PC-9 (cell line): ENCODE measurements at regions not wholly inside any gene's neighbourhood (a gene's known extent, or its start where the extent isn't known, plus 50 kb on each side); places are given as distances from the start of the nearest gene placed in this dataset.
A peak's percentile ranks its signal among the peaks of the same experiment; 100 is the strongest.

Experiments
- BruUV-seq: library from RNA; stranded (reverse); fragments of 400-500 nt; replicated peaks from 2 replicates; lab custom pipeline; 2021; lab: Mats Ljungman, UMichigan
- CTCF ChIA-PET: fragments of 300-600 bp; sonication (Branson Sonifier 250); formaldehyde crosslinking; loops from one replicate; lab custom pipeline; 2022; ENCODE audit warnings: antibody characterized with exemption; lab: Charles Lee
- POLR2A ChIA-PET: fragments of 300-600 bp; sonication (Branson Sonifier 250); formaldehyde crosslinking; loops from one replicate; lab custom pipeline; 2022; ENCODE audit warnings: antibody characterized with exemption; ENCODE audit not compliant: unreplicated experiment; lab: Charles Lee
- DNase-seq, 2 experiments: peaks; one replicate each; pipeline versions ENCODE4 v3.0.0 to v3.0.0-alpha.2; 2015 to 2022; ENCODE audit warnings: mixed read lengths in 1 of 2
- H2AFZ ChIP-seq: fragments of 200-600 bp; sonication (generic); 2 replicates; pipeline ENCODE4 v1.8.1; 2017; ENCODE audit warnings: antibody characterized with exemption
- H3F3A ChIP-seq: fragments of 200-600 bp; sonication (generic); 2 replicates; pipeline ENCODE4 v1.8.1; 2017; ENCODE audit warnings: antibody characterized with exemption, mild to moderate bottlenecking, low read depth; ENCODE audit not compliant: insufficient read depth
- H3K27ac ChIP-seq: fragments of 200-600 bp; sonication (generic); 2 replicates; pipeline ENCODE4 v1.6.1; 2016; ENCODE audit warnings: mixed run types
- H3K27me3 ChIP-seq: fragments of 200-600 bp; sonication (generic); 2 replicates; pipeline ENCODE4 v1.6.1; 2016; ENCODE audit warnings: low read depth, mixed run types; ENCODE audit not compliant: insufficient read depth
- H3K36me3 ChIP-seq: fragments of 200-600 bp; sonication (generic); 2 replicates; pipeline ENCODE4 v1.6.1; 2016; ENCODE audit warnings: low read depth, mixed run types
- H3K4me1 ChIP-seq: fragments of 200-600 bp; sonication (generic); replicated peaks from 2 replicates; pipeline ENCODE4 v1.6.1; 2016; ENCODE audit warnings: mixed run types; ENCODE audit not compliant: insufficient read depth
- H3K4me2 ChIP-seq: fragments of 200-600 bp; sonication (generic); 2 replicates; pipeline ENCODE4 v1.6.1; 2017; ENCODE audit warnings: mixed run types
- H3K4me3 ChIP-seq: fragments of 200-600 bp; sonication (generic); 2 replicates; pipeline ENCODE4 v1.6.1; 2016; ENCODE audit warnings: mixed run types
- H3K79me2 ChIP-seq: fragments of 200-600 bp; sonication (generic); 2 replicates; pipeline ENCODE4 v1.6.1; 2017; ENCODE audit warnings: low read depth, mixed run types
- H3K9me2 ChIP-seq: fragments of 200-600 bp; sonication (generic); 2 replicates; pipeline ENCODE4 v1.8.1; 2017; ENCODE audit warnings: mild to moderate bottlenecking; ENCODE audit not compliant: insufficient read depth
- H3K9me3 ChIP-seq: fragments of 200-600 bp; sonication (generic); 2 replicates; pipeline ENCODE4 v1.8.1; 2016; ENCODE audit warnings: low read depth; ENCODE audit not compliant: insufficient read depth
- H4K20me1 ChIP-seq: fragments of 200-600 bp; sonication (generic); 2 replicates; pipeline ENCODE4 v1.8.1; 2017; ENCODE audit not compliant: insufficient read depth
- EZH2 ChIP-seq: fragments of 200-600 bp; sonication (generic); IDR thresholded peaks from 2 replicates; pipeline ENCODE4 v1.8.0; 2017; ENCODE audit warnings: antibody characterized with exemption, low read depth
- intact Hi-C: fragments of 100-400 bp; cut with micrococcal nuclease; formaldehyde crosslinking; loops from one replicate; pipeline ENCODE4 v1.10.0; 2022; ENCODE audit not compliant: unreplicated experiment
- TF ChIP-seq, protein P1 (sequence below): fragments of 200-600 bp; sonication (generic); conservative IDR thresholded peaks from 2 replicates; pipeline ENCODE4 v1.6.1; 2017; ENCODE audit warnings: mixed run types, antibody characterized with exemption, mild to moderate bottlenecking, moderate library complexity

DNA sequence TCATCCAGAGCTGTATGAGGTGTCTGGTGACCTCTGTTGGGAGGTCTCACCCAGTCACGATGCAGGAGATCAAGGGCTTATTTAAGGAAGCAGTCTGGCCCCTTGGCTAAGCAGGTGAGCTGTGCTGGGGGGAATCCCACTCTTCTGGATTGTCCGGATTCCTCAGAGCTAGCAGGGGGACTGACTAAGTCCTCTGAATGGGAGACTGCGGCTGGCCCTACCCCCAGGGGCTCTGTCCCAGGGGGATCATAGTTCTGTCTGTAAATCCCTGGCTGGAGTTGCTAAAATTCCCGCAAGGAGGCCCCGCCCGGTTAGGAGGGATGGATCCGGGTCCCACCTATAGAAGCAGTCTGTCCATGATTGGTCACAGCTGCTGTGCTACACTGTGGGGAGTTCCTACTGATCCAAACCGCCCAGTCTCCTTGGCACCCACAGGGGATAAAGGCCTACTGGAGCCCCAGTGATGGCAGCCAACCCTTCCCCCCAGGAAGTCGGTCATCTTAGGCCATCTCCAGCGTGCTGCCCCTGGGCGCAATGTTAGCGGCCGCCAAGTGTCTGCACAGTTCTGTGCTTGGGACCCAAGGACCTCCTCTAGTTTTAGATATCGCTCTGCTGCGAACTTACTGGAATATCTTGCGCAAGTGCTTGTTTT lies 118.2 kb upstream of the KLF8 start:
- intact Hi-C loops = loop anchor here (1.0 to 10.0 kb wide), 13 partner anchors 61 to 1001 kb away; partner anchors contain the start of gene UBQLN2
- peak; percentile 99 to 100 for DNase-seq
- Histone ChIP-seq H3K36me3 (no peaks in the 10 kb centered on the region), H3K9me2 (no peaks in the 10 kb centered on the region), H2AFZ (peak overlapping the region; percentile 72), H3F3A (peaks cover 19% of the 10 kb centered on the region), H3K27me3 (no peaks in the 10 kb centered on the region), H3K4me3 (peak overlapping the region; percentile 39; the same call in 1 of the 2 replicates), H3K27ac (peak overlapping the region; percentile 84), H3K4me2 (peak overlapping the region; percentile 72), H3K9me3 (no peaks in the 10 kb centered on the region; the same call in 1 of the 2 replicates), H3K79me2 (no peaks in the 10 kb centered on the region), H3K4me1 (peaks cover 34% of the 10 kb centered on the region), H4K20me1 (no peaks in the 10 kb centered on the region)
- no peak for TF ChIP-seq EZH2
- TF ChIP-seq, protein P1, sequence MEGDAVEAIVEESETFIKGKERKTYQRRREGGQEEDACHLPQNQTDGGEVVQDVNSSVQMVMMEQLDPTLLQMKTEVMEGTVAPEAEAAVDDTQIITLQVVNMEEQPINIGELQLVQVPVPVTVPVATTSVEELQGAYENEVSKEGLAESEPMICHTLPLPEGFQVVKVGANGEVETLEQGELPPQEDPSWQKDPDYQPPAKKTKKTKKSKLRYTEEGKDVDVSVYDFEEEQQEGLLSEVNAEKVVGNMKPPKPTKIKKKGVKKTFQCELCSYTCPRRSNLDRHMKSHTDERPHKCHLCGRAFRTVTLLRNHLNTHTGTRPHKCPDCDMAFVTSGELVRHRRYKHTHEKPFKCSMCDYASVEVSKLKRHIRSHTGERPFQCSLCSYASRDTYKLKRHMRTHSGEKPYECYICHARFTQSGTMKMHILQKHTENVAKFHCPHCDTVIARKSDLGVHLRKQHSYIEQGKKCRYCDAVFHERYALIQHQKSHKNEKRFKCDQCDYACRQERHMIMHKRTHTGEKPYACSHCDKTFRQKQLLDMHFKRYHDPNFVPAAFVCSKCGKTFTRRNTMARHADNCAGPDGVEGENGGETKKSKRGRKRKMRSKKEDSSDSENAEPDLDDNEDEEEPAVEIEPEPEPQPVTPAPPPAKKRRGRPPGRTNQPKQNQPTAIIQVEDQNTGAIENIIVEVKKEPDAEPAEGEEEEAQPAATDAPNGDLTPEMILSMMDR = no peak
- BruUV-seq = no TSS peak
- POLR2A ChIA-PET = interaction anchor here (0.6 to 1.0 kb wide), 8 partner anchors 33 to 881 kb away, joined by 3 to 18 read pairs (median 4); partner anchors contain the start of genes KLF8 and SPIN3
- CTCF ChIA-PET = interaction anchor here (0.6 to 1.3 kb wide), 4 partner anchors 87 to 446 kb away, joined by 3 to 7 read pairs (median 6); no protein-coding TSS in a partner anchor

DNA sequence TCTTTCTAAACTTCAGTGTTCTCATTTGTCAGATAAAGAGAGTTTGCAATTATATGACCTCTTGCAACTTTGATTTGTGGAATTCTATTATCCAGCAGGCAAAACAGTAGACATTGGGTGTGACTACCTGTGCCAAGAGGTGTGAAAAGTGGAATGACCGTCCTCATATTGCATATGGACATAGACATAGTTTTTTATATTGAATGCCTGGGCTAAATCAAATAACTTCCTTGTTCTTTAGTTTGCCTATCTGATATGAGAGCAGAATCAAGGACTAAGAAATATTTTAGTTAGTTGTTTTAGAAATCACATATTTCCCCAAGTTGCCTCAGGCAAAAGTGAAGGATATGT lies 117.7 kb upstream of the KLF8 start:
- CTCF ChIA-PET = no interaction called here
- TF ChIP-seq, protein P1 = no peak
- TF ChIP-seq EZH2 = no peak
- H3K27me3 ChIP-seq = no peaks in the 10 kb centered on the region
- DNase-seq = peak in 1 of 2 experiments; percentile 80
- H3K36me3 ChIP-seq = no peaks in the 10 kb centered on the region
- peaks cover 19% of the 10 kb centered on the region for H3F3A ChIP-seq
- peaks cover 34% of the 10 kb centered on the region for H3K4me1 ChIP-seq
- H3K27ac ChIP-seq = peak overlapping the region; percentile 84
- TSS peak; percentile 71 for BruUV-seq
- intact Hi-C loops = loop anchor here (1.0 to 10.0 kb wide), 11 partner anchors 62 to 1000 kb away; partner anchors contain the start of gene UBQLN2
- H2AFZ ChIP-seq = peak overlapping the region; percentile 72
- H3K79me2 ChIP-seq = no peaks in the 10 kb centered on the region
- no peaks in the 10 kb centered on the region for H3K9me2 ChIP-seq
- peak overlapping the region; percentile 72 for H3K4me2 ChIP-seq
- POLR2A ChIA-PET = interaction anchor here (0.7 kb wide), 1 partner anchor 49 kb away, joined by 7 read pairs; no protein-coding TSS in a partner anchor
- H3K4me3 ChIP-seq = peak overlapping the region; percentile 39; the same call in 1 of the 2 replicates
- no peaks in the 10 kb centered on the region for H4K20me1 ChIP-seq
- H3K9me3 ChIP-seq = no peaks in the 10 kb centered on the region; the same call in 1 of the 2 replicates

DNA sequence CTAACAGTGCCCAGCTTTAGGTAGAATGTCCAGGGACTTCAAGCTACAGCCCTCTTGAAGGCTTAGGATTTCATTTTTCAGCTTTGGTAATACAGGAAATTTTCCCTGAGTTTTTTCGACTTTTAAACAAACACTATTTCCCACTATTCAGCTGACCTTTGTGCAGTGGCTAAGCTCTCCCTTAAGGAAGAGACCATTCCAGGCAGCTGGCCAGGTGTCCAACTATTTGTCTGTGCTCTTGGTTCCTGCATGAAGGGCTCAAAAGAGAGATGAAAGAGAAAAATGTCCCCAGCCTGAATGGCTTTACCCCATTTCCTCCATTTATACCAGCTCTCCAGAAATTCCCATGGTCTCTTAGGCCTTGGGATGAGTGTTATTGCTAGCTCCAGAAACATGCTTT lies 111.9 kb upstream of the KLF8 start:
- POLR2A ChIA-PET = no interaction called here
- Histone ChIP-seq H3K27me3 (no peaks in the 10 kb centered on the region), H3K9me2 (no peaks in the 10 kb centered on the region), H4K20me1 (no peaks in the 10 kb centered on the region), H2AFZ (no peak overlapping the region), H3F3A (peaks cover 6% of the 10 kb centered on the region; the same call in 1 of the 2 replicates), H3K4me1 (peaks cover 22% of the 10 kb centered on the region), H3K36me3 (no peaks in the 10 kb centered on the region), H3K79me2 (no peaks in the 10 kb centered on the region), H3K4me3 (no peak overlapping the region), H3K4me2 (no peak overlapping the region), H3K9me3 (no peaks in the 10 kb centered on the region; the same call in 1 of the 2 replicates), H3K27ac (no peak overlapping the region)
- no peak for DNase-seq
- intact Hi-C loops = no loop called here
- no TSS peak for BruUV-seq
- CTCF ChIA-PET = no interaction called here
- TF ChIP-seq EZH2 = no peak
- TF ChIP-seq, protein P1 = no peak
